ENCODE measurements at regions not wholly inside any gene's neighbourhood (a gene's known extent, or its start where the extent isn't known, plus 50 kb on each side); places are given as distances from the start of the nearest gene placed in this dataset.
"Not testable (repeated sequence)": the region's sequence is repeated elsewhere in the genome, so short reads cannot be mapped to it uniquely, and the experiment has no call there.

DNA sequence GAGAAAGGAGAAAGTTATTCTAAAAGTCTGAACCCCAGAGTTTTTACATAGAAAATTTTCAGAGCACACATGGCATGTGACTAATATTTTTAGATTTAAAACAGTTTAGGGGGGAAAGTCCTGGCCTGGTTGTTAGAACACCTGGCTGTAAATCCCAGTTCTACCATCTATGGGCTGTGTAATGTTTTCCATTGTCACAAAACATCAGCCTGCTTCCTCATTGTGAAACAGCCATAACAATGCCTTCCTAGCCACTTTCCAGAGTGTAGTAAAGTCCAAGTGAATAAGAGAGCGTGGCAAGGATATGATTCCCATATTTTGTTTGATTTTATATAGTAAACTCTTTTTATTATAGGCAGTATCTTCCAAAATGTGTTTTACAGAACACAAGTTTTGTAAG is 310.0 kb upstream of the DCN start:
- WGBS (ENCODE audit: insufficient coverage, insufficient read length), result no CpG with 5 or more reads among the region's 1 CpG
- Histone ChIP-seq H3K27me3 (ENCODE audit: control insufficient read depth, insufficient read depth, low read length) (no peaks in the 10 kb centered on the region), H3K27ac (ENCODE audit: low read length) (no peak overlapping the region), H3K9me3 (ENCODE audit: control insufficient read depth, insufficient read depth, low read length) (no peaks in the 10 kb centered on the region), H3K4me1 (ENCODE audit: control insufficient read depth, insufficient read depth, low read length) (no peaks in the 10 kb centered on the region), H3K36me3 (ENCODE audit: control insufficient read depth, insufficient read depth, low read length) (no peaks in the 10 kb centered on the region), H3K4me3 (ENCODE audit: low read length) (no peak overlapping the region)
- DNase-seq (ENCODE audit: low read depth, low spot score), result no peak

DNA sequence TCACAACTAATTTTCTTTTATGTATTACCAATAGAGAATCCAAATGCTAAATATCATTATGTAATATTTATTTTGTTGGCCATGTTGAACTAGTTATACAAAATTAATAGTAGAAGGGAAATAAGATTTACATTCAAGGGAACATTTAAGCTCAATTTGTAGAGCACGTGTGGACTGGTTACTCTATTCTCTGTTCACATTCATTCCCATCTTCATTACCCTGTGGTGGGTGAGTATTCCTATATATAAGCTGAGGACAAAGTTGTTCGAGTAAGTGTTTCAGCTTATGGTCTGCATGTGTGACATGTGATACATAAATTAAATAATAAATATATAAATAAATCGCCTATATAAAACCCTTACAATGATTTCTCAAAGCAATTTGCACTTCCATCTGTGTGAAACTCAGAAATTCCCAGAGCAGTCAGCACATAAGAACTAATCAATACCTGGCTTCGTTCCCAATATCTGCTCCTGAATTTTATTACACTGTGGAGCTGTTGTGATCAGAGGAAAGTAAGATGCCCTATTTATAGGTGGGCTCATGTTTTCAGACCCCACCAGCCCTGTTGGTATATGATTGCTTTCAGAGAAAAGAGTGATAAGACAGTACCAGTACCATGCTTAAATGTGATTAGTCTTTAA is 308.2 kb upstream of the DCN start:
- H3K4me1 ChIP-seq (ENCODE audit: control insufficient read depth, insufficient read depth, low read length), result no peaks in the 10 kb centered on the region

DNA sequence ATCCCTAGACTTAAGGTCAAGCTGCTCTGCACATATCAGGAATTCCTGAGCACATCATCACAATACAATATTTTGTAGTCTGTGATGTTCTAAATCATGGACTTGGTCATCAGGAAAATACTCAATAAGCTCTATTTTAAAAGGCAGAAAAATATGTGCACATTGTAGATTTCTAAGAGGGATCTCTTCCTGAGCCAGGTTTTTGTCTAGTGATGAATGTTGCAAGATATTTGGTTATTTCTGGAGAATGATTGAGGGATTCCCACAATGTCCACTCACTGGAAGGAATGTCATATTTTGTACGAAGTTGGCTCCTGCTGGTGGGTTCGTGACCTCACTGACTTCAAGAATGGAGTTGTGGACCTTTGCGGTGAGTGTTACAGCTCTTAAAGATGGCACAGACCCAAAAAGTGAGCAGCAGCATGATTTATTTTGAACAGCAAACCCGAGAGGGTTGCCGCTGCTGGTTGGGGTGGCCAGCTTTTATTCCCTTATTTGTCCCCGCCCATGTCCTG is 300.9 kb upstream of the DCN start:
- Histone ChIP-seq H3K4me1 (ENCODE audit: control insufficient read depth, insufficient read depth, low read length) (no peaks in the 10 kb centered on the region), H3K27me3 (ENCODE audit: control insufficient read depth, insufficient read depth, low read length) (no peaks in the 10 kb centered on the region), H3K36me3 (ENCODE audit: control insufficient read depth, insufficient read depth, low read length) (no peaks in the 10 kb centered on the region), H3K27ac (ENCODE audit: low read length) (no peak overlapping the region), H3K4me3 (ENCODE audit: low read length) (no peak overlapping the region), H3K9me3 (ENCODE audit: control insufficient read depth, insufficient read depth, low read length) (no peaks in the 10 kb centered on the region)
- no CpG with 5 or more reads among the region's 6 CpGs for WGBS (ENCODE audit: insufficient coverage, insufficient read length)
- DNase-seq (ENCODE audit: low read depth, low spot score), result no peak

More for the DNA sequence above, 308.2 kb upstream of the DCN start:
- Histone ChIP-seq H3K27me3 (ENCODE audit: control insufficient read depth, insufficient read depth, low read length) (no peaks in the 10 kb centered on the region), H3K9me3 (ENCODE audit: control insufficient read depth, insufficient read depth, low read length) (no peaks in the 10 kb centered on the region), H3K27ac (ENCODE audit: low read length) (no peak overlapping the region), H3K4me3 (ENCODE audit: low read length) (no peak overlapping the region), H3K36me3 (ENCODE audit: control insufficient read depth, insufficient read depth, low read length) (no peaks in the 10 kb centered on the region)
- no peak for DNase-seq (ENCODE audit: low read depth, low spot score)
- no CpG with 5 or more reads among the region's 4 CpGs for WGBS (ENCODE audit: insufficient coverage, insufficient read length)

DNA sequence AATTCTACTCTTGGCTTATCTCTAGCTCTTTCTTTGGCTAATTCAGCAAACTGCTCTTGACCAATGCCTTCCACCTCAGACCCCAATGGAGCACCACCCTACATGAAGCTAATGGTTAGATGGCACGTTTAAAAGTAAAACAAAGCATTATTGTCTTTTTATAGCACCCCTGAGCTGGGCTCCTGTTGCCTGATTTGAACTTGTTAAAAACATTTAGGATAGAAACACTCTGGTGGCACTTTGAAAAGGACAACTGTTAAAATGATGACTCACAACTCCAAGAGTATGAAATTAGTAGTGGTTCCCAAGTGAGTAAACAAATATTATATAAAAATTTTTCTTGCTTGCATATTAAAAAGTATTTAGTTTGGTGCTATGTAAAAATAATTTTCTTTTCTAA is 299.6 kb upstream of the DCN start:
- no peaks in the 10 kb centered on the region for H3K4me1 ChIP-seq (ENCODE audit: control insufficient read depth, insufficient read depth, low read length)
- WGBS (ENCODE audit: insufficient coverage, insufficient read length), result no CpG with 5 or more reads among the region's 1 CpG
- no peaks in the 10 kb centered on the region for H3K27me3 ChIP-seq (ENCODE audit: control insufficient read depth, insufficient read depth, low read length)
- H3K36me3 ChIP-seq (ENCODE audit: control insufficient read depth, insufficient read depth, low read length), result no peaks in the 10 kb centered on the region
- H3K4me3 ChIP-seq (ENCODE audit: low read length), result no peak overlapping the region
- no peaks in the 10 kb centered on the region for H3K9me3 ChIP-seq (ENCODE audit: control insufficient read depth, insufficient read depth, low read length)
- no peak overlapping the region for H3K27ac ChIP-seq (ENCODE audit: low read length)
- no peak for DNase-seq (ENCODE audit: low read depth, low spot score)

DNA sequence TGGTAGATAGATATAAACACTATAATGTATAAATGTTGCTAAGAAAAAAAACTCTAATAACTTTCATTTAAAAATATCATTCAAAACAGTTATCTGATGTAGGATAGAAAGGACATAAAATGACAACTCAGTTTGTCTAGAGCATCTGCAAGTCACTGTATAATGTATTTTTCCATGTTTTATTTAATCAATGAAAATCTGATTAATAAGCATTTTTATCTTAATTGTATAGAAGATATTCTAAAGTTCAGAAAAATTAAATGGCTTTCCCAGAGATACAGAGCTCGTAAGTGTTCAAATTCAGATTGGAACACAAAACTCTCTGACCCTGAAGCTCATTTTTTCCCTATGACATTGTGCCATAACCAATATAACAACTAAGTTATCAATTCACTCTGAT is 295.9 kb upstream of the DCN start:
- no peaks in the 10 kb centered on the region for H3K4me1 ChIP-seq (ENCODE audit: control insufficient read depth, insufficient read depth, low read length)
- H3K9me3 ChIP-seq (ENCODE audit: control insufficient read depth, insufficient read depth, low read length), result no peaks in the 10 kb centered on the region
- no peak for DNase-seq (ENCODE audit: low read depth, low spot score)
- H3K27ac ChIP-seq (ENCODE audit: low read length), result no peak overlapping the region
- WGBS (ENCODE audit: insufficient coverage, insufficient read length), result no CpG with 5 or more reads among the region's 1 CpG
- no peak overlapping the region for H3K4me3 ChIP-seq (ENCODE audit: low read length)
- H3K27me3 ChIP-seq (ENCODE audit: control insufficient read depth, insufficient read depth, low read length), result no peaks in the 10 kb centered on the region
- no peaks in the 10 kb centered on the region for H3K36me3 ChIP-seq (ENCODE audit: control insufficient read depth, insufficient read depth, low read length)

DNA sequence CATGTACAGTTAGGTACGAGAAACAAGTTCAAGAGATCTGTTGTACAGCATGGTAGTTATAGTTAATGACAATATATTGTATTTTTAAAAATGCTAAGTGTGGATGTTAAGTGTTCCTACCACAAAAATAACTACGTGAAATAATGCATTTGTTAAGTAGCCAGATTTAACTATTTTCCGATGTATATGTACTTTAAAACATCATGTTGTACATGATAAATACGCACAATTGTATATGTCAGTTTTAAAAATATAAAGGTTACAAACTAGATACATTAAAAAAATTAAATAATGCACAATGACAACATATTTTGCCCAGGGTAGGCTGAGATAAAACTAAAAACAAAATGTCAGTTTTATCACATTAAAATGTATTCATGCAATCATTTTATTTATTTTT is 285.1 kb upstream of the DCN start:
- no peak overlapping the region for H3K27ac ChIP-seq (ENCODE audit: low read length)
- H3K4me1 ChIP-seq (ENCODE audit: control insufficient read depth, insufficient read depth, low read length), result no peaks in the 10 kb centered on the region
- no peak overlapping the region for H3K4me3 ChIP-seq (ENCODE audit: low read length)
- DNase-seq (ENCODE audit: low read depth, low spot score), result no peak
- no peaks in the 10 kb centered on the region for H3K27me3 ChIP-seq (ENCODE audit: control insufficient read depth, insufficient read depth, low read length)
- no CpG with 5 or more reads among the region's 4 CpGs for WGBS (ENCODE audit: insufficient coverage, insufficient read length)
- H3K9me3 ChIP-seq (ENCODE audit: control insufficient read depth, insufficient read depth, low read length), result no peaks in the 10 kb centered on the region
- H3K36me3 ChIP-seq (ENCODE audit: control insufficient read depth, insufficient read depth, low read length), result no peaks in the 10 kb centered on the region

DNA sequence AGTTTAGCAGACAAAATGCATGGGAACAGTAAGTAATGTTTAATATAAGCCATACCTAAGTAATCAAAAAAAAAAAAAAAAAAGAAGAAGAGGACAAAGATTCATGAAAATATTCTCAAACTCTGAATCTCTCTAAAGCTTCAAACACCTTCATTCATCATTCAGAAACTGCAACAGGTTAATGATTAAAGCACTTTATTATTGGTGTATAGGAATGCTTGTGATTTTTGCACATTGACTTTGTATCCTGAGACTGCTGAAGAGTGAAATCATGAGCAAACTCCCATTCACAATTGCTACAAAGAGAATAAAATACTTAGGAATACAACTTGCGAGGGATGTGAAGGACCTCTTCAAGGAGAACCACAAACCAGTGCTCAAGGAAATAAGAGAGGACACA is 278.4 kb upstream of the DCN start:
- no CpG with 5 or more reads among the region's 1 CpG for WGBS (ENCODE audit: insufficient coverage, insufficient read length)
- Histone ChIP-seq H3K4me3 (ENCODE audit: low read length) (no peak overlapping the region), H3K9me3 (ENCODE audit: control insufficient read depth, insufficient read depth, low read length) (no peaks in the 10 kb centered on the region), H3K27ac (ENCODE audit: low read length) (no peak overlapping the region), H3K27me3 (ENCODE audit: control insufficient read depth, insufficient read depth, low read length) (no peaks in the 10 kb centered on the region), H3K4me1 (ENCODE audit: control insufficient read depth, insufficient read depth, low read length) (no peaks in the 10 kb centered on the region), H3K36me3 (ENCODE audit: control insufficient read depth, insufficient read depth, low read length) (no peaks in the 10 kb centered on the region)
- no peak for DNase-seq (ENCODE audit: low read depth, low spot score)

DNA sequence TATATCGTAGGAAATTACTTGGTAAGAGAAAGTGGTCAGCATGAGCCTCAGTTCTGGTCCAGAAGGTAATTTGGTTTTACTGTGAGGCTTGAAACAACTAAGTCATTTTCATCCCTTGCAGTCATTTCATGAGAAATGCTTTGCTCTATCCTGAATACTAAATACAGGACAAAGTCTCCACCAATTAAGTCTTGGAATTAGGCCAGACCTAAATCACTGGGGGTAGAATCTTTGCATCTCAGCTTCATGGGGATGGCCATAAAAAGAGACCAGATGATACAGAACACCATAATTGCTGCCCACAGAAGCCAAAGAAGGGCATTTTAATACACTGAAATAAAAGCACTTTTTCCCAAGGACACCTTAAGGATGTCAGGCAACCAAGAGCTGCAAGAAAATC is 277.9 kb upstream of the DCN start:
- DNase-seq (ENCODE audit: low read depth, low spot score), result no peak
- no peaks in the 10 kb centered on the region for H3K4me1 ChIP-seq (ENCODE audit: control insufficient read depth, insufficient read depth, low read length)
- no peaks in the 10 kb centered on the region for H3K36me3 ChIP-seq (ENCODE audit: control insufficient read depth, insufficient read depth, low read length)
- no peak overlapping the region for H3K4me3 ChIP-seq (ENCODE audit: low read length)
- WGBS (ENCODE audit: insufficient coverage, insufficient read length), result no CpG with 5 or more reads among the region's 1 CpG
- H3K27me3 ChIP-seq (ENCODE audit: control insufficient read depth, insufficient read depth, low read length), result no peaks in the 10 kb centered on the region
- no peaks in the 10 kb centered on the region for H3K9me3 ChIP-seq (ENCODE audit: control insufficient read depth, insufficient read depth, low read length)
- no peak overlapping the region for H3K27ac ChIP-seq (ENCODE audit: low read length)

DNA sequence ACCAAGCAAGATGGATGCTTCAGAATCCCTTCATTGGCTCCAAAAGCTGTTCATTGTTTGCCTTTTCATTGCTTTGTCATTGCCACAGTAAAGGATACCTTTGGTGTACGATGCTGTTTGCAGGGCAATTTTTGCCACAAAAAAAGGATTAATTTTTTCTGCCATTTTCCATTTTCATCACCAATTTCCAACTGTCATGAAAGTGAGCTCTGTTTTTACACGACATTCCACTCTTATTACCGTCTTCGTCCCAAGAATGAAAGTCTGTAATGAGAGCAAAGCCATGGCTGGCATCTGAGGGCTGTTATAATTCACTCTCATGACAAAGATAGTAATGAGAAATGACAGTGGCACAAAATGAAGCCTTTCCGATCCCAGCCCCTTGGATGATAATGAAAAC is 272.7 kb upstream of the DCN start:
- DNase-seq (ENCODE audit: low read depth, low spot score), result no peak
- Histone ChIP-seq H3K9me3 (ENCODE audit: control insufficient read depth, insufficient read depth, low read length) (no peaks in the 10 kb centered on the region), H3K4me3 (ENCODE audit: low read length) (no peak overlapping the region), H3K4me1 (ENCODE audit: control insufficient read depth, insufficient read depth, low read length) (no peaks in the 10 kb centered on the region), H3K36me3 (ENCODE audit: control insufficient read depth, insufficient read depth, low read length) (no peaks in the 10 kb centered on the region), H3K27me3 (ENCODE audit: control insufficient read depth, insufficient read depth, low read length) (no peaks in the 10 kb centered on the region), H3K27ac (ENCODE audit: low read length) (no peak overlapping the region)
- no CpG with 5 or more reads among the region's 5 CpGs for WGBS (ENCODE audit: insufficient coverage, insufficient read length)

DNA sequence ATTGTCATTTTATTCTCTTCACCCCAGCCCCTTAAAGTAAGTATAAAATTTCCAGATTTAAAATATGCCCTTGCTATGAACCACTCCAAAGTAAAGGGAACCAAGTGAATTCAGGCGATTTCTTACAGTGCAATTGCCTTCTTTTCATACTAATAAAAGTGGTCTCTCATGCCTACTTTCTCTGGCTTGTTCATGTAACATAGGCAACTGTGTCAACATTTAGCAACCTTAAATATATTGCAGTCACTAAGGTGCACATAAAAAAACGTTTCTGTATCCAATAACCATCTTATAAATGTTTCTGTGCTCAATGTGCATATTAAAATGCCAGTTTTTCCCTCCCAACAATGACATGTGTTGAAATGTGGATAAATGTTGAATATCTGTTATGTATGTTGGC is 271.6 kb upstream of the DCN start:
- no CpG with 5 or more reads among the region's 2 CpGs for WGBS (ENCODE audit: insufficient coverage, insufficient read length)
- no peak overlapping the region for H3K4me3 ChIP-seq (ENCODE audit: low read length)
- no peaks in the 10 kb centered on the region for H3K36me3 ChIP-seq (ENCODE audit: control insufficient read depth, insufficient read depth, low read length)
- H3K9me3 ChIP-seq (ENCODE audit: control insufficient read depth, insufficient read depth, low read length), result no peaks in the 10 kb centered on the region
- no peaks in the 10 kb centered on the region for H3K4me1 ChIP-seq (ENCODE audit: control insufficient read depth, insufficient read depth, low read length)
- no peak for DNase-seq (ENCODE audit: low read depth, low spot score)
- no peaks in the 10 kb centered on the region for H3K27me3 ChIP-seq (ENCODE audit: control insufficient read depth, insufficient read depth, low read length)
- no peak overlapping the region for H3K27ac ChIP-seq (ENCODE audit: low read length)

DNA sequence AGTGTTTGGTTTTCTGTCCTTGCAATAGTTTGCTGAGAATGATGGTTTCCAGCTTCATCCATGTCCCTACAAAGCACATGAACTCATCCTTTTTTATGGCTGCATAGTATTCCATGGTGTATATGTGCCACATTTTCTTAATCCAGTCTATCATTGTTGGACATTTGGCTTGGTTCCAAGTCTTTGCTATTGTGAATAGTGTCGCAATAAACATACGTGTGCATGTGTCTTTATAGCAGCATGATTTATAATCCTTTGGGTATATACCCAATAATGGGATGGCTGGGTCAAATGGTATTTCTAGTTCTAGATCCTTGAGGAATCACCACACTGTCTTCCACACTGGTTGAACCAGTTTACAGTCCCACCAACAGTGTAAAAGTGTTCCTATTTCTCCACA is 269.8 kb upstream of the DCN start:
- not testable (repeated sequence) for H3K27me3 ChIP-seq (ENCODE audit: control insufficient read depth, insufficient read depth, low read length); H3K36me3 ChIP-seq (ENCODE audit: control insufficient read depth, insufficient read depth, low read length); H3K9me3 ChIP-seq (ENCODE audit: control insufficient read depth, insufficient read depth, low read length); DNase-seq (ENCODE audit: low read depth, low spot score); H3K27ac ChIP-seq (ENCODE audit: low read length); H3K4me3 ChIP-seq (ENCODE audit: low read length); H3K4me1 ChIP-seq (ENCODE audit: control insufficient read depth, insufficient read depth, low read length)
- WGBS (ENCODE audit: insufficient coverage, insufficient read length), result no CpG with 5 or more reads among the region's 2 CpGs
